Activated CD4-positive, alpha-beta memory T cell treated with anti-CD3 and anti-CD28 coated beads, Interleukin-2, amount 10 ng/mL, durations not matched to agents 7 days and 5 days (primary cell): ENCODE measurements at regions not wholly inside any gene's neighbourhood (a gene's known extent, or its start where the extent isn't known, plus 50 kb on each side); places are given as distances from the start of the nearest gene placed in this dataset.

ENCODE experiments used
- CTCF ChIA-PET: fragments of 350-600 bp; sonication (Branson Sonifier 250); formaldehyde crosslinking; loops from one replicate; lab custom pipeline; 2021; ENCODE audit warnings: antibody characterized with exemption, inconsistent platforms; lab: Charles Lee
- POLR2A ChIA-PET: fragments of 350-600 bp; sonication (Branson Sonifier 250); formaldehyde crosslinking; loops from one replicate; lab custom pipeline; 2021; ENCODE audit warnings: antibody characterized with exemption; lab: Charles Lee
- DNase-seq: peaks from one replicate; pipeline ENCODE4 v3.0.0-alpha.2; 2020
- H3K27ac Mint-ChIP-seq: one replicate; pipeline ENCODE4 v1.8.0; 2021; ENCODE audit warnings: mild to moderate bottlenecking, mixed read lengths
- H3K27me3 Mint-ChIP-seq: one replicate; pipeline ENCODE4 v1.8.0; 2021; ENCODE audit warnings: mixed read lengths
- H3K36me3 Mint-ChIP-seq: one replicate; pipeline ENCODE4 v1.8.0; 2021; ENCODE audit warnings: low read depth, mixed read lengths
- H3K4me1 Mint-ChIP-seq: one replicate; pipeline ENCODE4 v1.8.0; 2021; ENCODE audit warnings: mixed read lengths
- H3K4me3 Mint-ChIP-seq: one replicate; pipeline ENCODE4 v1.8.0; 2021; ENCODE audit warnings: mild to moderate bottlenecking, mixed read lengths
- H3K9me3 Mint-ChIP-seq: one replicate; pipeline ENCODE4 v1.8.0; 2021; ENCODE audit warnings: mixed read lengths

DNA sequence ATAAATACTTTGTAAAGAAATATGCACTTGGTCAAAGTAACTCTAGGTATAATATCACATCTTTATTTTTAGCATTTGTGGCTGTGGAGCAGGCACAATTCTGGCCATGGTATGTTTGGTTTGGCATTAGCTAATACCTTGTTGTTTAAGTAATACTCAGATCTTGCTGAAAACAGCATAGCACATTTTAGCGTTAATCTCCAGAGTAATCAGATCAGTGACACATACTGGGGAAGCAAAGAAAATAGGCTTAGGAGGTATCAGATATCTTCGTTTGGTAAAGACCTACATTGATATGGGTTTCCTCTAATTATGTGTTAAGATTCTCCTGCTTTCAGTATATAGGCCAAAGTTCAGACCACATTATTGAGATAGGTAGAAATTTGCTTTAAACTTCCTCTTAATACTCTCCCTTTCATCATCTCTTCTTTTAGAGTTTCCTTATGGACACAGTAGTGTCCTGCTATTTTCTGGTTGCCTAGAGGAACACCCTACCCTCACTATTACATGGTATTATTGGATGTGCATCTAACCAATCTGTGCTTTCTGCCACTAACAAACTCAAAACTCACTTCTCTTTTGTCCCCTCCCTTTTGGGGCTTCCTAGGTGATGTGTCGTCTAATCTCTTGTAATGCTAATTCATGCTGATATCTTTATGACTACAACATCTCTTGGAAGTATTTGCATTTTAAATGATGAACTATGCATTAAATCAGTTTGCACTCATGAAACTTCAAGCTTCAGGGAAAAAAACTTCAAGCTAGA is 437.3 kb upstream of the ADAMTSL1 start:
- Mint-ChIP-seq H3K36me3 (no peaks in the 10 kb centered on the region), H3K9me3 (no peaks in the 10 kb centered on the region), H3K27me3 (no peaks in the 10 kb centered on the region), H3K27ac (no peak overlapping the region), H3K4me3 (no peak overlapping the region), H3K4me1 (no peaks in the 10 kb centered on the region)
- DNase-seq, result no peak
- ChIA-PET CTCF (no interaction called here), POLR2A (no interaction called here)

DNA sequence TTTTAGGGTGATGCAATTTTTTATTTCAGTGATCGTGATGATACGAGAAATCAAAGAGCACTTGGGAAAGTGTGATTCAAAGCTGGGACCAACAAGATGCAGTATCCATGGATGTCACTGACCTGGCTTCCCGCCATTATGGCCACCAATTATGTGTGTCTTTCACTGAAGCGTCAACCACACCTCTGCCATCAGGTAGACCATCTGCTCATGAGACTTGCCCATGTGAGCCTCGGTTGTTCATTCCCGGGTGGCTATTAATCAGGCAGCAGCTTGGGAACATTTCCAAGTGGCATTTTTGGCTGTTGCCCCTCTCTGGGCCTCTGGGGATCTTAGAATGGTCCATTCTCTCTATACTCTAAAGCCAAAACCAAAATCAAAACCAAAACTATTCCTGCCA is 436.0 kb upstream of the ADAMTSL1 start:
- Mint-ChIP-seq H3K27ac (no peak overlapping the region), H3K36me3 (no peaks in the 10 kb centered on the region), H3K9me3 (no peaks in the 10 kb centered on the region), H3K4me3 (no peak overlapping the region), H3K4me1 (no peaks in the 10 kb centered on the region), H3K27me3 (no peaks in the 10 kb centered on the region)
- DNase-seq, result no peak
- ChIA-PET POLR2A (no interaction called here), CTCF (no interaction called here)

DNA sequence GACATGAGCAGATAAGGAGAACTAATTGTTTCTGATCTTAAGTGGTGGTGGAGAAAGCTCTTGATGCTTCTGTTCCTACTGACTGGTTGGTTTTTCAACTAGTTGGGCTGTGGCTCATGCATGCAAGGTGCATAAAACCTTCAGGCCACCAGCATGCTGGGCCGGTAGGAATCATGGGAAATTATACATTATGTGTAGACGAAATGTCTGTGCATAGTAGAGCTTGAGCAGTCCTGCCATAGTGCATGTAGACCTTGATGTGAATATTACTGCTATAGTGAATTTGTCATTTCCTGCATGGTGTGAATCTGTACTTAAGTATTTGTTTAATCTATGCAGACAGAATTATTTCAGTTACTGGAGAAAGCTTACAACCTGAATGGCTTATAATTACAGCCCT is 433.6 kb upstream of the ADAMTSL1 start:
- Mint-ChIP-seq H3K4me3 (no peak overlapping the region), H3K27ac (no peak overlapping the region), H3K36me3 (no peaks in the 10 kb centered on the region), H3K9me3 (no peaks in the 10 kb centered on the region), H3K4me1 (no peaks in the 10 kb centered on the region), H3K27me3 (no peaks in the 10 kb centered on the region)
- CTCF ChIA-PET, result no interaction called here
- POLR2A ChIA-PET, result no interaction called here
- no peak for DNase-seq

DNA sequence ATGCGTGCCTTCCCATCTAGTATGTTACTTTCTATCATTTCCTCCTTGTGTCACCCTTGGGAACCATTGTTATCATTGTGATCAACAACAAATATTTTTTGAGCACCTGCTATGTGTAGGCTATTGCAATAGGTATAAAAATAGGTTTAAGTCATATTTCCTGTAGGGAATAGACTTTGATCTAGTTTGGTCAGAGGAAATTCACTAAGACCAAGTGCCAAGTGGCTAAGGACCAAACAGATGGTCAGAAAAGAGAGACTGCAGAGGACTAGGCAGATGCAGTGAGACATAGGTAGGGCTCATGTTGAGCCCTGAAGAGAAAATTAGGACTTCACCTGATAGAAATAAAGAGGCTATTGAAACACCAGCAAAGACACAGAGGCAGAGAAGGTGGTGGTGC is 430.0 kb upstream of the ADAMTSL1 start:
- H3K9me3 Mint-ChIP-seq, result no peaks in the 10 kb centered on the region
- DNase-seq, result no peak
- H3K36me3 Mint-ChIP-seq, result no peaks in the 10 kb centered on the region
- no peaks in the 10 kb centered on the region for H3K27me3 Mint-ChIP-seq
- H3K4me3 Mint-ChIP-seq, result no peak overlapping the region
- H3K4me1 Mint-ChIP-seq, result no peaks in the 10 kb centered on the region
- ChIA-PET POLR2A (no interaction called here), CTCF (no interaction called here)
- H3K27ac Mint-ChIP-seq, result no peak overlapping the region

DNA sequence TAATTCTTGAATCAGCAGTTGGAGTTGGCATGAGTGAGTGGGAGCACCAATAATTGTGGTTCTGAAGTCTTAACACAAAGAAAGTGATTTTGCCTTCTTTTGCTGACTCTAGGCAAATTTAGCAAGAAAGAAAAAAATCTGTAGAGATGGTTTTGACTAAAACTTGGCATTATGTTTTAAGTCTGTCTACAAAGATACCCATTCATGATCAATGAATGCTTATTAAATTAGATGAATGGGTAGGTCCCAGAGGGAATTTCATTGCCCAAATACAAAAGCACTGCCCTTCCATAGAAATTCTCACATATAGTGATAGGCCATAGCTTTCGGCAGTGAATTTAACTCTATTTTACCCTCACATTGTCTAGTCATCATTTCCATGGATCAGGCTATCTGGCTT is 428.6 kb upstream of the ADAMTSL1 start:
- Mint-ChIP-seq H3K27ac (no peak overlapping the region), H3K27me3 (no peaks in the 10 kb centered on the region), H3K4me1 (no peaks in the 10 kb centered on the region), H3K4me3 (no peak overlapping the region), H3K9me3 (no peaks in the 10 kb centered on the region), H3K36me3 (no peaks in the 10 kb centered on the region)
- CTCF ChIA-PET, result no interaction called here
- no peak for DNase-seq
- POLR2A ChIA-PET, result no interaction called here

DNA sequence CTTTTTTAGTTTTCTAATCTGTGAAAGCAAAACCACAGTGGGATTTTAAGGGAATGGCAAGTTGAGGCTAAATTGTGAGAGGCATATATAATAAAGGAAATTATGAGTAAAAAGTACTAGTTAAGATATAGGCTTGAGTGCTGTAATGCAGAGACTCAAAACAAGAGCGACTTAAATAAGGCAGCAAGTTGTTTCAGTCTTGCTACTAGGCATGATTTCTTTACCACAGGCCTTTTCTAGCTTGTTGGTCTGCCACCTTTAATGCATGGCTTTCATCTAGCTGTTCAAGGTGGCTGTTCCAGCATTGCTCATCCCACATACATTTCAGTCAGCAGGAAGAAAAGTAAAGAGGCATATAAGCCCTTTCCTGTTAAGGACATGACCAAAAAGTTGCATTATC is 427.9 kb upstream of the ADAMTSL1 start:
- Mint-ChIP-seq H3K27ac (no peak overlapping the region), H3K27me3 (no peaks in the 10 kb centered on the region), H3K4me3 (no peak overlapping the region), H3K4me1 (no peaks in the 10 kb centered on the region), H3K36me3 (no peaks in the 10 kb centered on the region), H3K9me3 (no peaks in the 10 kb centered on the region)
- ChIA-PET CTCF (no interaction called here), POLR2A (no interaction called here)
- no peak for DNase-seq

DNA sequence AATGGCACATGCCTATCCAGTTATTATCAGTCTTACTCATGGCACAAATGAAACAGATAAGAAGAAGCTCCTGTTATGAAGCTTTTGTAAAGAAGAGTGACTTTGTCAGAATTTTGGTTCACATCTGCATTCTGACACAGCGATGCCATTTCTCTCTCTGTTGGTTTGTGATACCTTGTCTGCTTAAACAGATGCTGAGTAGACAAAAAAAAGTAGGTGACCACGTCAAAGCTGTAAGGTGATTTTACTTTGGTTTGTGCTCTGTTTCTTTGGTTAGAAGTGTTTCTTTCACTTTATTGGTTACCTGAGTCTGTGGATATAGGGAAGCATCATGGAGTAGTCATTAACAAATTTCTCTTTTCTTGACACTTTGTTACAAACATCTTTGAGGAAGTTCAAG is 422.3 kb upstream of the ADAMTSL1 start:
- Mint-ChIP-seq H3K4me1 (no peaks in the 10 kb centered on the region), H3K27ac (no peak overlapping the region), H3K27me3 (no peaks in the 10 kb centered on the region), H3K36me3 (no peaks in the 10 kb centered on the region), H3K9me3 (no peaks in the 10 kb centered on the region), H3K4me3 (no peak overlapping the region)
- DNase-seq, result no peak
- POLR2A ChIA-PET, result no interaction called here
- CTCF ChIA-PET, result no interaction called here

DNA sequence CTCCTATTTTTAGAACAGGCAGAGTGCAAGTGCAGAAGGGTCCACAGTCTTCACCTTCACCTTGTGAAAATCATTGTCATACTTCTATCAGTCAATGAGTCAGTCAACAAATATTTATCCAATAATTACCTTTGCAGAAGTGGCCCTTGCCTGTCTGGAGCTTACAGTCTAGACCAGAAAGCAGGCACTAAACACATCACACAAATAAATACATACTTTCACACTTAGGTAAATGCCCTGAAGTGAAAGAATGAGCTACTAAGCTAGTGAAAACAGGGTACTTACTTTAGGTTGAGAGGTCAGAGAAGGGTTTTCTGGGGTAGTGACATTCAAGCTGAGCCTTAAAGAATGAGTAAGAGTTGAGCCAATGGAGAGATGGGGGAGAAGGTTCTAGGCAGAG is 421.9 kb upstream of the ADAMTSL1 start:
- DNase-seq, result no peak
- H3K36me3 Mint-ChIP-seq, result no peaks in the 10 kb centered on the region
- ChIA-PET CTCF (no interaction called here), POLR2A (no interaction called here)
- no peaks in the 10 kb centered on the region for H3K4me1 Mint-ChIP-seq
- no peak overlapping the region for H3K27ac Mint-ChIP-seq
- no peaks in the 10 kb centered on the region for H3K9me3 Mint-ChIP-seq
- no peak overlapping the region for H3K4me3 Mint-ChIP-seq
- no peaks in the 10 kb centered on the region for H3K27me3 Mint-ChIP-seq

DNA sequence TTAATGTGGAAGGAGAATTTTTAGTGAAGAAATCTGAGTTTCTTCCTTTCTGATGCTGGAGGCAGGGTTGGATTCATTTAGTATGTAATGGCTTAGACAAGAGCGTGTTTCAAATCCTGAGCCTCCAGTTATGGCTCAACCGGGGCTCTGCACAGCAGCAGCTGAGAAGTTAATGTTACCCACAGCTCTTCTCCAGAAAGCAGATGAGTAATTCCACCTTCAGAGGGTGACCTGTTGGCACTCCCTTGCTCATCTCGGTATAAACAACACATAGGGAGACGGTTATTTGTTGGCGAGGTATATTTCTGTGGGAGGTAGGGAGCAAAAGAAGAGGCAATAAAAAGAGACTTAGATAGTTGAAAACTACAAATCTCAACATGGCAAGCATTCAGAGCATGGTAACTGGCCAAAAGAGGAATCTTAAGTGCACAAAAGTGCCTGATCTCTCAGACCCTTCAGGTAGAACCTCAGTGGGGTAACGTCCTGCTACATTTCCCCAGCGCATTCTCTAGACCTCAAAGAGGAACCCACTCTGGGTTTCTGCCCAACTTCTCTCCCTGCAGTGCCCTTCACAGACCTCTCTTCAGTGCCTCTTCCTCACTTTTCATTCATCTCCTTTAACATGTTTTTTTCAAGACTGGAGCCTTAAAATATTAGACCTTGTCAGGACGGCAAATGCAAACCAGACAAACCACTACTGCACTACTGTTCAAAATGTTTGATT is 417.5 kb upstream of the ADAMTSL1 start:
- no peak for DNase-seq
- CTCF ChIA-PET, result no interaction called here
- POLR2A ChIA-PET, result no interaction called here
- no peaks in the 10 kb centered on the region for H3K9me3 Mint-ChIP-seq
- H3K4me3 Mint-ChIP-seq, result no peak overlapping the region
- H3K27me3 Mint-ChIP-seq, result no peaks in the 10 kb centered on the region
- no peaks in the 10 kb centered on the region for H3K36me3 Mint-ChIP-seq
- no peaks in the 10 kb centered on the region for H3K4me1 Mint-ChIP-seq
- H3K27ac Mint-ChIP-seq, result no peak overlapping the region

DNA sequence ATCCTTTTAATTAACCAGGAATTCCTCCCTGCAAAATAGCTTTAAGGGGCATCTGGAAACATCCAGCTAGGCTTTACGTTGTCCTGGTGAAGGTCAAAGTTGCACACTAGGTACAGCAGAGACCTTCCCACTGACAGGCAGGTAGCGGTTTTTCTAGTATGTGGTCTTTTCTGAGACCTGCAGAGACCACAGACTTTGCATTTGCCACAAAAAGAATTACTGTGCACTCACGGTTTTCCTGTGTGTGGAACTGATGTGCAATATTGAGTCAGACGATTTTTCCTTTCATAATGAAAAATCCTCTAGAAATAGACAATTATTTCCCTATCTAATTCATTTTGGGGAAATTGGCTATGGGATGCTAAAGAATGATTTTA is 417.0 kb upstream of the ADAMTSL1 start:
- POLR2A ChIA-PET, result no interaction called here
- CTCF ChIA-PET, result no interaction called here

DNA sequence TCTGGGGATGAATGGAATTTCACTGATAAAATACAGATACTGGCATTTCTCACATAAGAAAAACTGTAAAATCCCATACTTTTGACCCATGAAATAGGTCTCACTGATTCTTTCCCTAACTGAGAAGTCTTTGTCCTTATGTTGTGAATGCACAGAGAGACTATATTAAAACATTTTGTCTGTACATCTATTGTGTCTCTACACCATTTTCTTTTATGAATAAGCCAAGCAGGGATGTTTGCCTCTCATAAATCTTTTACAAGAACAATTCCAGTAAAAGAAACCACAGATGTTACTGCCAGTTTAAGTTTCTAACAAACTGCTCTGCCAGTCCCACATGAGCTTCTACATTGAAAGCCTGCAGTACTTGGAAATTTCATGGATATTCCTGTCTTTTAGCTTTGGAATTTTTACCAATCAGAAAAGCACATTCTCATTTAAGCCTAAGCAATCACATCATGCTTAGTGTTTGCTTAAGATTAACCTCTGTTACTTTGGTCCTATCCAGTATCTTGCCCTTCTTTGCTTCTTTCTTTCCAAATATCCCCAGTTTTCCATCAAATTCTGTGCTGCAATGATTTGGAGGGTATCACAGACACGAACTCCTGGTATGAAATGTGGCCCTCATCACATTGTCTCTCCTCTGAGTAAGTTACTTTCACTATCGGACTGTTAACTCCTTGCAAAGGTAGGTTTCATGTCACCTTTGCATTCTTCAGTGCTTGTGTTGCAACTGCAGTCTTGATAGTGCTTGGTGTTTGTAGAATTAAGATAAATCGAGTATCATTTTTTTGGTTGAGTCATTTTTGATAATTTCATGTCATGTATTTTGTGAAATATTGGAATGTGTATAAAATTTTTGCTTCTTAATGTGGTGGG is 415.1 kb upstream of the ADAMTSL1 start:
- no peak for DNase-seq
- Mint-ChIP-seq H3K4me3 (no peak overlapping the region), H3K27ac (no peak overlapping the region), H3K27me3 (no peaks in the 10 kb centered on the region), H3K36me3 (no peaks in the 10 kb centered on the region), H3K9me3 (no peaks in the 10 kb centered on the region), H3K4me1 (no peaks in the 10 kb centered on the region)
- POLR2A ChIA-PET, result no interaction called here
- CTCF ChIA-PET, result no interaction called here

More for the DNA sequence above, 417.0 kb upstream of the ADAMTSL1 start:
- H3K4me3 Mint-ChIP-seq, result no peak overlapping the region
- no peaks in the 10 kb centered on the region for H3K4me1 Mint-ChIP-seq
- no peaks in the 10 kb centered on the region for H3K27me3 Mint-ChIP-seq
- no peak overlapping the region for H3K27ac Mint-ChIP-seq
- no peaks in the 10 kb centered on the region for H3K9me3 Mint-ChIP-seq
- no peak for DNase-seq
- no peaks in the 10 kb centered on the region for H3K36me3 Mint-ChIP-seq

DNA sequence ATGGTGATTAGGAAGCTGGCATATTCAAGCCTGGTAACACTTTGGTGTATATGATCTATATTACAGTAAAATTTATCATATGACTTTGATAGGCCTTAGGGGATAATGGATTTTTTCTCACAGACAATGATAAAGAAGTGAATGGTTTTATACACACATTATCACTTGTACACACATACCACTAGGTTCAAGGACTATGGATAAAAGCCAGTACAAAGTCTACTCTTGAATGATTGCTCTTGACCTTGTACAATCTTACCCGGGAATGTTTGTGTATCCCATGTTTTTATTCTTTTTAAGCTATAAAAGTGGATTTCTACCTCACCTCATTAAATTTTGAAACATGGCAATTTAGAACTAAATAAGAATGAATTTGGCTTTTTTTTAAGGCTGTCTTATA is 414.5 kb upstream of the ADAMTSL1 start:
- no peaks in the 10 kb centered on the region for H3K36me3 Mint-ChIP-seq
- POLR2A ChIA-PET, result no interaction called here
- no peak for DNase-seq
- H3K4me3 Mint-ChIP-seq, result no peak overlapping the region
- H3K9me3 Mint-ChIP-seq, result no peaks in the 10 kb centered on the region
- no peaks in the 10 kb centered on the region for H3K27me3 Mint-ChIP-seq
- no peak overlapping the region for H3K27ac Mint-ChIP-seq
- H3K4me1 Mint-ChIP-seq, result no peaks in the 10 kb centered on the region
- CTCF ChIA-PET, result no interaction called here

DNA sequence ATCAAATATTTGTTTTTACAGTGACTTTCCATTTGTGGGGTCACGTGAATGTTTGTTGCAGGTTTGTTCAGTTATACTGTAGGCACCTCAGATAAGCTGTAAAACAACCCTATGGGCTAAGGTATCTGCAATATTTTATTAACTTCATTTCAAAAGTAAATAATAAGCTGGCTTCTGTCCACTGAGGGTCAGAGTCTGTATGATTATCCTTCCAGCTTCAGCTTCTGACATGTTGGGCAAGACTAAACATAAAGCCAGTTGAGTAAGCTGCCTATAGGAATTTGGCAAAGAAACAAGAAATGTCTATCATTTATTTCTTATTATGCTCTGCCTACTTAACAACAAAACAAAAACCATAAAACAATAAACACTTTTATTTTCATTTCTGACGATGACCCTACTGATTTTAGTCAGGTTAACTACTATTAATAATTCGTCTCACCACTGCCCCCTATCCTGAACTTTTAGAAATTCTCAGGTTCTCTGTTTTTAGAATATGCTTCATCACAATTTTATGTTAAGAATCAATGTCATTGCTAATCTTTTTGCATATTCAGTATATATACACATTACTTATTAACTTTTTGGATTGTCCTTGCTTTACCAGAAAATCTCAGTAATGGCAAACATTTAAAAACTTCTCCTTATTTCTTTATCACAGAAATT is 413.6 kb upstream of the ADAMTSL1 start:
- Mint-ChIP-seq H3K4me1 (no peaks in the 10 kb centered on the region), H3K9me3 (peaks cover 2% of the 10 kb centered on the region), H3K27ac (no peak overlapping the region), H3K27me3 (no peaks in the 10 kb centered on the region), H3K36me3 (no peaks in the 10 kb centered on the region), H3K4me3 (no peak overlapping the region)
- ChIA-PET POLR2A (no interaction called here), CTCF (no interaction called here)
- DNase-seq, result no peak
